Hematopoietic multipotent progenitor cell treated with erythropoietin and hydrocortisone succinate and interleukin-3 and kit ligand, for 4 days (in vitro differentiated cells): ENCODE measurements at regions not wholly inside any gene's neighbourhood (a gene's known extent, or its start where the extent isn't known, plus 50 kb on each side); places are given as distances from the start of the nearest gene placed in this dataset.

Experiments used
- DNase-seq: peaks from one replicate; pipeline ENCODE4 v3.0.0-alpha.2; 2015

- DNase-seq = no peak
These were observed 189.5 kb downstream of the REEP3 start for GRCh38 chr10:63710703-63711102.

- no peak for DNase-seq
These were observed 190.2 kb downstream of the REEP3 start for GRCh38 chr10:63711361-63711760.

GRCh38 chr10:63711867-63712716, 190.9 kb downstream of the REEP3 start:
- peak; percentile 72 for DNase-seq

GRCh38 chr10:63712717-63713115, 191.5 kb downstream of the REEP3 start:
- no peak for DNase-seq

DNA sequence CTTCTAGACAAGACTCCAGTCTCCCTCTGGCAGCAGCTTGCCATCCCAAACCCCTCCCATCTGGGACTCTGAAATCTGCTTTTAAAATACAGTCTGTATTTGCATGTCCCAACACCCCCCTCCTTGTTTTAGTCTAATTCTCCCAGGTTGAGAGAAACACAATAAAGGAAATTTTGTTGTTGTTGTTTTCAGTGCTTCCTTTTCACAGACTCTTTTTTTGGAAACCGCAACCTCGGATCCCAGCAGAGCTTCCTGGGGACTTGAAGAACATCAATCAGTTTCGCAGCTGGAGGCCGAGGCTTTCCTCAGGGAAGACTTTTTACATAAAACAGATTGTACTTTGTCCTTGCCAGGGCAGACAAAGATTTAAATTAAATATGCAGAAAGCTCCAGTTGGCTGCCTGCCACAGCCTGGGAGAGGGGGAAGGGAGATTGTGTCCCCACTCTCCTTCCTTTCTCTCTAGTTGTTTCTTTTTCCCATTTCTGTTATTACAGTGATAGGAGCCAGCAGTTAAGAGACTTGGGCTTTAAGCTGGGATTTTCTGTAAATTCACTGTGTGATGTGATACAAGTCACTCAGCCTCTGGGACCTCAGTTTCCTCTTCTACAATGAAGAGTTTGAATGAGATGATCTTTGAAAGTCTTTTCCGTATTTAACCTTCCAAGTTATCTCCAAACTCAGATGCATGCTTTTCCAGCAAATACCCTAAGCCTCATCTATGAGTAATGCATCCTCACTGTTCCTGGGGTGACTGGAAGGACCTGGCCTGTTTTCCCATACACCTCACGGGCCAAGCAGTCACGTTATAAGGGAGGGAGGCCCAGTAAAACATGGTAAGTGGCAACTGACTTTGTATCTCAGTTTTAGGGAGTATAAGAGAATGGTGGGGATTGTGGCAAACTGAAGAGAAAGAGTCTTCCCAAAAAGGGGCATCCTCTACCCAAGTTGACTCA, 192.3 kb downstream of the REEP3 start:
- no peak for DNase-seq

DNA sequence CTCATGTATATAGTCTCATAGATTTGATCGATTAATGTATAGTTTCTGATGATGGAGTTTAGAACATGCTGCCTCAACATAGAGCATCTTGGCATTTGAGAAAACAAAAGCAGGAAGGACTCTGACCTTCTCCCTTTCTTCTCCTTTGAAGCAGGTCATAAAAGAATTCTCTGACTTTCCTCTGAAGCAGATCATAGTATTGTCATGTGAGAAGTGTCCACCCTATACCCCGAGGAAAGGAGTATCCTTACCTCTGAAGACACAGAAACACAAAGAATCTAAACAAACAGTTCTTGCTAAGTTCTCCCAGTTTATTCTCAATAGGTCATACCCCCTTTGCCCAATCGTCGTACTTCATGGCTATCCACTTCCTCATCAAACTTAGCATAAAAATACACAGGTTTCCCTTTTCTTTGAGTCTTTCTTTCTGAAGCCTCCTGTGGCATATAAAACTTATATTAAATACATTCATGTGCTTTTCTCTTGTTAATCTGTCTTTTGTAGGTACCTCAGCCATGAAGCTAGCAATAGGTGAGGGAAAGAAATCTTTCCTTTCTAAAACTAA, 194.9 kb downstream of the REEP3 start:
- DNase-seq = peak; percentile 26

DNA sequence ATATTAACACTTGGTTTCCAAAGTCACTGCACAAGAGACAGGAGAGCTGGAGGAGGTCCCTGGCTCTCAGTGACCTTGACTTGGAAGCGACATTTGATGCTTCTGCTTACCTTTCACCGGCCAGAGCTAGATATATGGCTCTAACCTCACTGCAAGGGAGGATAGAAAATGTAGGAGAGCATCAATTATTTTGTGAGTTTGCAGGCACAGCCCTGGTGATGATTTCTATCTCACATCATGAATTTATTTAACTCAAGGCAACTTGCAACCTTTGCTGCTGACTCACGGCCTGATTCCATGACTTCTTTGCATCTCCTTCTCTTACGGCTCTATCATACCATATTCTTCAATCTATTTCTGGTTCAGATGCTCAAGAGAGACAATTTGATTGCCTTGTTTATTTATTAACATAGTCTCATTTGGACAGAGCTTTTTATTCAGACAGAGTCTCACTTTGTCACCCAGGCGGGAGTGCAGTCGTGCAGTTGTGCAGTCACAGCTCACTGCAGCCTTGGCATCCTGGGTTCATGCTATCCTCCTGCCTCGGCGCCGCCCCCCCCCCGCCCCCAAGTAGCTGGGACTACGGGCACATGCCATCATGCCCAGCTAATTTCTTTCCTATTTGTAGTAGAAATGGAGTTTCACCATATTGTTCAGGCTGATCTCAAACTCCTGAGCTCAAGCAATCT, 196.0 kb downstream of the REEP3 start:
- no peak for DNase-seq

GRCh38 chr10:63718006-63718405, 196.8 kb downstream of the REEP3 start:
- no peak for DNase-seq

DNA sequence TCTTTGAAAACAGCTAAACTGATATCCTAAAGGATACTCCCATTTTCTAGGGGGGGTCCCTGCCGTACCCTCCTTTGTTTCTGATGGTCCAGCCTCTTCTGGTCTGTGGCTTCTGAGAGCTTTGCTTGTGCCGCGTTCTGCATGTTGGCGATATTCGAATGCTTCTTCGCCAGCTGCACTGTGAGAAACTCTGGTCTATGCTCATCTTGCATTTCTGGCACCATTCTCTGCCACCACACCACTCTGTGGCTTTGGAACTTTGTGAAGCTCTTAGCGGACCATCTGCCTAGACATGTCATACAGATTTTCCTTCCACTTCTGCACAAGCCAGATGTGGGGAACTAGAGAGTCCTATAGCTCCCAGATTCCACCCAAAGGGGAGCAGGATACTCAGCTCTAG, 197.2 kb downstream of the REEP3 start:
- DNase-seq = no peak

DNA sequence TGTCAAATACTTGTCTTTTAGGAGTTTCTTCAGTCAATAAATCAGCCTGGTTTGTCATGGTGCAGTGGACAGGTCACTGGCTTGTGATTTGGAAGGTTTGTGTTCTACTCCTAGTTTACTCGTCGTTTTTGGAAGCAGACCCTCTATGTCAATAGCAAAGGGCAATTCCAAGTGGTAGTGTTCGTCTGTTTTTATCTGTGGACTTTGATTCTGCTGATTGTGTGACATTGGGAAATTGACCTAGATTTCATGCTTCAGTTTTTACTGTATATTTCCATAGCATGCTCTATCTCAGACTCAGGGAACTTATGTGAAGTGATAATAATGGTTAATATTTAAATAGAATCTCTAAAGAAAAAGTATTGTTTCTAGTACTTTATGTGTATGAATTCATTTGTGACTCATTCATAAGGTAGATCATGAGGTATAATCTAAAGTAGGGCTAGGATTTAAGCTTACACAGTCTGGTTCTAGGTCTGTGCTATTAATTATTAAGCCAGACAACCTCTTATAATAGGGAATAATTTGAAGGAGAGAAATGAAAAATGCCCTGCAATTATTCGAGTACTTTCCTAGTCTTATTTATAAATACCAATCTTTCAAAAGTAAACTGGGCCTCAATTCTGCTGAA, 198.1 kb downstream of the REEP3 start:
- DNase-seq = no peak

DNA sequence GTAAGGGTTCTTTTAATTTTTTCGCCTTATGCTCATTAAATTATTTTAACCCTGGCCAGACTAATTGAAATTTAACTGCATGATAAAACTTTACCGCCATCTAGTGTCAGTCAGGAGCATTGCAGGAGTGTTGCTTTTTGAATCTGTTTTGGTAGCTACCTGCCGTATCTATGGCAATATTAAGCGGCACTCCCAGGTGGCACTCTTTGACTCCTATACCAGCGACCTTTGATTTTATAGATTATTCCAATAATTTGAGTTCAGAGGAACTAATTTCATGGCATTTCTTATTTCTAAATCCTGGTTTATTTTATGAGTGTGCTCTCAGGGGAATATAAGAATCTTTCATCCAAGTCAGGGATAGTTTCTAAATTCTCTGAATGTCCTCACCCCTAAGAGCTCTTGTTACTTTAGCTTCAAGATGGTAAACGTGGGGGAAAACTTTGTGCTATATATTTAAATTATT, 198.9 kb downstream of the REEP3 start:
- peak; percentile 75 for DNase-seq

DNA sequence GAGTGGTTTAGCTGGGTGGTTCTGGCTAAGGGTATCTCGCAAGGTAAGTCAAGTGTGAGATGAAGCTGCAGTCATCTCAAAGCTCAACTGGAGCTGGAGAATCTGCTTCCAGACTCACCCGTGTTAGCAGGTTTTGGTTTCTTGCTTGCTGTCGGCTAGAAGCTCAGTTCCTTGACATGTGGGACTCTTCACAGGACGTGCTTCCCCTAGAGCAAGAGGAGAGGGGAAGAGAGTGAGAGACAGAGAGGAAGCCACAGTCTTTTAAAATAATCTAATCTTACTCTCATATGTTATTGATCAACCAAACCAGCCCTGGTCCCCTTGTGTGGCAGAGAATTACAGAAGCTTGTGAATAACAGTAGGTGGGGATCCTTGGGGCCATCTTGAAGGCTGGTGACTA, 199.5 kb downstream of the REEP3 start:
- no peak for DNase-seq

DNA sequence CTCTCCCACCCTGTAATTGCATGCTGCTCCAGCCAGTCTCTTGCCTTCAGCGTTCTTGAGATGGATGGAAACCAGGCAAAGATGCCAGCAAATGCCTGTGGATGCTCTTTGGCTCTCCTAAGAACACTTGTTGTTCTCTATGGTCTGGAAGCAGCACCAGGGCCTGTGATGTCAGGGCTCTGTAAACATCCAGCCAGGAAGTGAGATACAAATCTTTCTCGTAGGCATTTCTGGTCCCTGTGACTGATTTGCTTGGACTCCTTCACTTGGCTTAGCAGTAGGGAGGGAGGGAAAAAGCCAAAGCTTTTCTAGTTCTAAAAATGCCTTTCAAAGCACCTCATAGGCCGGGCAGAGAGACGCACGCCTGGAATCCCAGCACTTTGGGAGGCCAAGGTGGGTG, 201.3 kb downstream of the REEP3 start:
- DNase-seq = no peak

GRCh38 chr10:63723320-63723719, 202.1 kb downstream of the REEP3 start:
- DNase-seq = no peak

DNA sequence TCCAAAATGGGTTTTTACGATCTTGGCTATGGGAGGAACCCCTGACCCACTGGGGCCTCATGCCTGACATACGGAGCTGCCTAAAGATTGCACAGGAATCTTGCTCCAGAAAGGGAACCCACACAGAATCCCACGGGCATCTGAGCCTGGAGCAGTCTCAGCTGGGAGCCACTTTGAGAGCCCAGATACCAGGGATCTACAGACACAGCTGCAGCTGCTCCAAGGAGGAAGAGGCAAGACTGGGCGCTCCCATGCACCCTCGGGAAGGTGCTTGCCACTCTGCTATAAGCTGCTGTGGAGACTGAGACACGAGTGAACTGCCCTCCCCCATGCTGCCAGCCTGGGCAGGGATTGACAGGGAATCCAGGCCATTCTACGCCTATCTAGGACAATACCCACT, 202.5 kb downstream of the REEP3 start:
- DNase-seq = no peak

GRCh38 chr10:63724922-63725321, 203.7 kb downstream of the REEP3 start:
- DNase-seq = no peak

DNA sequence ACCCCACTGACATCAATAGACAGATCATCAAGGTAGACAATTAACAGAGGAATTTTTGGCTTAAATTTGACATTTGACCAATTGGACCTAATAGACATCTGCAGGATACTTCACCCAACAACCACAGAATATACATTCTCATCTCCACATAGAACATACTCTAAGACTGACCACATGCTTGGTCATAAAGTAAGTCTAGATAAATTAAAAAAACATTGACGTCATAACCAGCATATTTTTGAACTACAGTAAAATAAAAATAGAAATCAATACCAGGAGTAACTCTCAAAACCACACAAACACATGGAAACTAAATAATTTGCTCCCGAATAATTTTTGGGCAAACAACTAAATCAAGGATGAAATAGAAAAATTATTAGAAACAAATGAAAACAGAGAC, 205.7 kb downstream of the REEP3 start:
- DNase-seq = no peak

DNA sequence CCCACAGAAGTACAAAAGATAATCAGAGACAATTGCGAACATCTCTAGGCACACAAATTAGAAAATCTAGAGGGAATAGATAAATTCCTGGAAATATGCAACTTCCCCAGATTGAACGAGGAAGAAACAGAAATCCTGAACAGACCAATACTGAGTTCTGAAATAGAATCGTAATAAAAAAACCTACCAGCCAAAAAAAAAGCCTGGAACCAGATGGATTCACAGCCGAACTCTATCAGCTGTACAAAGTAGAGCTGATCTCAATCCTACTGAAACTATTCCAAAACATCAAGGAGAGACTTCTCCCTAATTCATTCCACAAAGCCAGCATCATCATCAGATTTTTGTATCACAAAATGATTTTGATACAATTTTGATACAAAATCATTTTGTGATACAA, 206.4 kb downstream of the REEP3 start:
- DNase-seq = no peak

DNA sequence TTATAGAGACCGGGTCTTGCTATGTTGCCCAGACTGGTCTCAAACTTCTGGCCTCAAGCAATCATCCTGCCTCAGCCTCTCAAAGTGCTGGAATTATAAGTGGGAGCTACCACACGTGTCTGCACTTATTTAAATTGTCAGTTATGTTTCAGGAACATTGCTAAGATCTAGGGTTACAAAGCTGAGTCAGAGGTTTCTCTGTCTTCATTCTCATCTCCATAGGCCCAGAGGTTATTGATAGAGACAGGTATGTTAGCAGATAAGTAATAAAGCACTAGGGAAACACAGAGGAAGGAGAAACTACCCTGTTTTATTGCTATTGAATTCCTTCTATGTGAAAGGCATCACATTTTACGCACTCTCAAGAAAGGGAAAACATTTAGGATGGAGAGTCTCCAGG, 214.1 kb downstream of the REEP3 start:
- no peak for DNase-seq

GRCh38 chr10:63738410-63738809, 217.2 kb downstream of the REEP3 start:
- DNase-seq = no peak

DNA sequence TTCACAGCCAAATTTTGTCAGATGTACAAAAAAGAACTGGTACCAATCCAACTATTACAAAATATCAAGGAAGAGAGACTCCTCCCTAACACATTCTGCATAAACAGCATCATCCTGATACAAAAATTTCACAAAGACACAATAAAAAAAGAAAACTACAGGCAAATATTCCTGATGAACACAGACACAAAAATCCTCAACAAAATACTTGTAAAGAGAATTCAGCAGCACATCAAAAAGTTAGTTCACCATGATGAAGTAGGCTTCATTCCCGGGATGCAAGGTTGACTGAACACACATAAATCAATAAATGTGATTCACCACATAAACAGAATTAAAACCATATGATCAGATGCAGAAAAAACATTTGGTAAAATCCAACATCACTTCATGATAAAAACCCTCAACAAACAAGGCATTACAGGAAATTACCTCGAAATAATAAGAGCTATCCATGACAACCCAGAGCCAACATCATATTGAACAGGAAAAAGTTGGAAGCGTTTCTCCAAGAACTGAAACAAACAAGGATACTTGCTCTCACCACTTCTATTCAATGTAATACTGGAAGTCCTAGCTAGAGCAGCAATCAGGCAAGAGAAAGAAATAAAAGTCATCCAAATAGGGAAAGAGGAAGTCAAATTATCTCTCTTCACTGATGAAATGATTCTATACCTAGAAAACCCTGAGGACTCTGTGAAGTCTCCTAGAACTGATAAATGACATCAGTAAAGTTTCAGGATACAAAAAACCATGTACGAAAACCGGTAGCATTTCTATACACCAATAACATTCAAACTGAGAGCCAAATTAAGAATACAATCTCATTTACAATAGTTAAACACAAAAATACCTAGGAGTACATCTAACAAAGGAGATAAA, 223.1 kb downstream of the REEP3 start:
- peak; percentile 63 for DNase-seq
